ENCODE measurements at regions not wholly inside any gene's neighbourhood (a gene's known extent, or its start where the extent isn't known, plus 50 kb on each side); places are given as distances from the start of the nearest gene placed in this dataset.
A peak's percentile ranks its signal among the peaks of the same experiment; 100 is the strongest.

- DNase-seq (ENCODE audit: low spot score), result no peak
These were observed 399.9 kb upstream of the HSF2 start for GRCh38 chr6:121999456-122000065.

GRCh38 chr6:122005661-122006060, 393.8 kb upstream of the HSF2 start:
- DNase-seq (ENCODE audit: low spot score), result no peak

- DNase-seq (ENCODE audit: low spot score), result peak; percentile 44
These were observed 392.1 kb upstream of the HSF2 start for GRCh38 chr6:122007339-122007738.

- DNase-seq (ENCODE audit: low spot score), result no peak
These were observed 391.1 kb upstream of the HSF2 start for GRCh38 chr6:122008101-122008999.

- DNase-seq (ENCODE audit: low spot score), result no peak
These were observed 390.5 kb upstream of the HSF2 start for GRCh38 chr6:122009000-122009350.

GRCh38 chr6:122012578-122012977, 386.9 kb upstream of the HSF2 start:
- DNase-seq (ENCODE audit: low spot score), result peak; percentile 47

GRCh38 chr6:122014961-122015360, 384.5 kb upstream of the HSF2 start:
- no peak for DNase-seq (ENCODE audit: low spot score)

GRCh38 chr6:122020588-122021264, 378.7 kb upstream of the HSF2 start:
- DNase-seq (ENCODE audit: low spot score), result peak; percentile 80

- no peak for DNase-seq (ENCODE audit: low spot score)
These were observed 374.3 kb upstream of the HSF2 start for GRCh38 chr6:122025104-122025503.

GRCh38 chr6:122026582-122027369, 372.7 kb upstream of the HSF2 start:
- peak; percentile 88 for DNase-seq (ENCODE audit: low spot score)

- DNase-seq (ENCODE audit: low spot score), result peak; percentile 52
These were observed 370.4 kb upstream of the HSF2 start for GRCh38 chr6:122028933-122029522.

GRCh38 chr6:122033564-122034181, 365.8 kb upstream of the HSF2 start:
- DNase-seq (ENCODE audit: low spot score), result peak; percentile 83

GRCh38 chr6:122035173-122035572, 364.3 kb upstream of the HSF2 start:
- peak; percentile 48 for DNase-seq (ENCODE audit: low spot score)

- DNase-seq (ENCODE audit: low spot score), result peak; percentile 82
These were observed 359.2 kb upstream of the HSF2 start for GRCh38 chr6:122040261-122040660.

GRCh38 chr6:122042380-122042779, 357.1 kb upstream of the HSF2 start:
- no peak for DNase-seq (ENCODE audit: low spot score)

- DNase-seq (ENCODE audit: low spot score), result peak; percentile 72
These were observed 356.3 kb upstream of the HSF2 start for GRCh38 chr6:122042960-122043735.

- DNase-seq (ENCODE audit: low spot score), result peak; percentile 38
These were observed 350.9 kb upstream of the HSF2 start for GRCh38 chr6:122048570-122048969.

- peak; percentile 53 for DNase-seq (ENCODE audit: low spot score)
These were observed 350.1 kb upstream of the HSF2 start for GRCh38 chr6:122049341-122049740.

GRCh38 chr6:122050242-122050755, 349.2 kb upstream of the HSF2 start:
- DNase-seq (ENCODE audit: low spot score), result no peak

Data from umbilical cord (tissue), 1 donor.